ENCODE measurements at regions not wholly inside any gene's neighbourhood (a gene's known extent, or its start where the extent isn't known, plus 50 kb on each side); places are given as distances from the start of the nearest gene placed in this dataset.

DNA sequence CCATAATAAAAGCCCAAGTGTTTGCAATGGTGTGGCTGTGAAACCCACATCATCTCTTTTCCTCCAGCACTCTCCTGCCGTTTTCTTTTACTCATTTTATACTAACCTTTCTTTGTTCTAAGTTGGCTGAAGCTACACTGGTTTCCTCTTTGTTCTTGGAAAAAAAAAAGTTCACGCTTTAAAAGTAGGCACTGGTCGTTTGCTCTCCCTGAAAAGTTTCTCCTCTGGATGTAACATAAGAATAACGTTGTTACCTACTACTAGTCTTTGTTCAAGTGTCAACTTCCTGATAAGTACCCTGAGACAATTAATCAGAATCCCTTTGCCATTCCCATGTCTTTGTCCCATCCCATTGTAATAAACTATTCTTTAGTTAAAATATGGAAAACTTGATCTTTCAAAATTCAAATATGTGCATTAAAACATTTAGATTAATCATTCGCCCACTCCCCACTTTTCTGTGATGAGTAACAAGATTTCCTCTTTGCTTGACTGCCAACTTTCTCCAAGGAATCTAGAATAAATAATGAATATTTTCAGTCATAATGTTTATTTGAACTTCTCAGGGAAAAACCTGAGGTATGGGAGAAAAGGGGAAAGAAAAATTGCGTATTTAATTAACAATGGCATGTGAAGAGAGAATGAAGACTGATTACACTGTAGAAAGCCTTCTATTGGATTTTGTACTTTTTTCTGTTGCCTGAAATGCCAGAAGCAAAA lies 454.3 kb upstream of the CTNND2 start:
- H3K27ac ChIP-seq (ENCODE audit: insufficient read length, low read depth, low read length): no peak overlapping the region
- no peaks in the 10 kb centered on the region for H3K23me2 ChIP-seq (ENCODE audit: insufficient read length, low read depth, low read length, poor library complexity, severe bottlenecking)
- H2BK12ac ChIP-seq (ENCODE audit: insufficient read length, low read depth, low read length): no peak overlapping the region
- Mint-ChIP-seq H3K27me3 (ENCODE audit: low read depth) (no peaks in the 10 kb centered on the region), H3K4me1 (peaks cover 0 to 13% of the 10 kb centered on the region in 2 experiments; a peak in 2 of 4 replicates), H3K4me3 (no peak overlapping the region), H3K9me3 (peaks cover 10 to 14% of the 10 kb centered on the region in 2 experiments), H3K36me3 (ENCODE audit: insufficient read depth in 1 of 3, low read depth in 3 of 3) (peaks cover 6 to 10% (median 8%) of the 10 kb centered on the region in 3 experiments), H3K27ac (no peak overlapping the region; a peak in 1 of 7 replicates)
- H3K23ac ChIP-seq (ENCODE audit: insufficient read length, low read depth, low read length): no peak overlapping the region
- TF ChIP-seq CTCF (conservative IDR thresholded peaks at IDR 0.05): no peak
- H4K91ac ChIP-seq (ENCODE audit: insufficient read length, low read depth, low read length): no peak overlapping the region
- no peak overlapping the region for H3K18ac ChIP-seq (ENCODE audit: insufficient read length, low read depth, low read length)
- H2BK120ac ChIP-seq (ENCODE audit: low read depth, low read length, poor library complexity, severe bottlenecking): no peak overlapping the region
- H2BK15ac ChIP-seq (ENCODE audit: low read depth, low read length): no peak overlapping the region
- H3K9ac ChIP-seq (ENCODE audit: extremely low read depth, insufficient read length, low read length): no peak overlapping the region
- no peaks in the 10 kb centered on the region for H3K79me1 ChIP-seq (ENCODE audit: insufficient read depth, low read depth, low read length, poor library complexity, severe bottlenecking)
- H3K9me3 ChIP-seq (ENCODE audit: control insufficient read depth, low read depth, low read length): no peaks in the 10 kb centered on the region
- H3K79me2 ChIP-seq (ENCODE audit: insufficient read depth, low read length): no peaks in the 10 kb centered on the region
- no peak overlapping the region for H3K14ac ChIP-seq (ENCODE audit: insufficient read depth, low read length)
- H2BK5ac ChIP-seq (ENCODE audit: insufficient read length, low read length): no peak overlapping the region
- peaks cover 5% of the 10 kb centered on the region; the same call in 1 of the 2 replicates for H3K4me1 ChIP-seq (ENCODE audit: insufficient read depth, low read length)
- H3K4ac ChIP-seq (ENCODE audit: low read depth, low read length): no peak overlapping the region
- H2AK5ac ChIP-seq (ENCODE audit: insufficient read length, low read length): no peak overlapping the region
- no peak for DNase-seq
- no peak overlapping the region for H2BK20ac ChIP-seq (ENCODE audit: low read depth, low read length, poor library complexity, severe bottlenecking)
- WGBS (ENCODE audit: extremely low coverage, insufficient read length, low lambda C conversion rate): no CpG with 5 or more reads among the region's 6 CpGs
- H3T11ph ChIP-seq (ENCODE audit: low read length): no peak overlapping the region
- no peak overlapping the region for H4K5ac ChIP-seq (ENCODE audit: insufficient read length, low read depth, low read length)
- no peak overlapping the region for H4K8ac ChIP-seq (replicated peaks; ENCODE audit: insufficient read length, low read depth, low read length)
- no peak overlapping the region for H3K4me2 ChIP-seq (ENCODE audit: insufficient read depth, insufficient read length, low read length)
- H4K20me1 ChIP-seq (ENCODE audit: control insufficient read depth, insufficient read depth, insufficient read length): no peaks in the 10 kb centered on the region
- H2AFZ ChIP-seq (ENCODE audit: low read length): no peak overlapping the region
- no peak overlapping the region for H3K56ac ChIP-seq (ENCODE audit: insufficient read length, low read depth, low read length)
- no peaks in the 10 kb centered on the region for H3K27me3 ChIP-seq (ENCODE audit: insufficient read depth, low read length)
